ENCODE measurements at regions not wholly inside any gene's neighbourhood (a gene's known extent, or its start where the extent isn't known, plus 50 kb on each side); places are given as distances from the start of the nearest gene placed in this dataset.
"Not testable (repeated sequence)": the region's sequence is repeated elsewhere in the genome, so short reads cannot be mapped to it uniquely, and the experiment has no call there.

DNA sequence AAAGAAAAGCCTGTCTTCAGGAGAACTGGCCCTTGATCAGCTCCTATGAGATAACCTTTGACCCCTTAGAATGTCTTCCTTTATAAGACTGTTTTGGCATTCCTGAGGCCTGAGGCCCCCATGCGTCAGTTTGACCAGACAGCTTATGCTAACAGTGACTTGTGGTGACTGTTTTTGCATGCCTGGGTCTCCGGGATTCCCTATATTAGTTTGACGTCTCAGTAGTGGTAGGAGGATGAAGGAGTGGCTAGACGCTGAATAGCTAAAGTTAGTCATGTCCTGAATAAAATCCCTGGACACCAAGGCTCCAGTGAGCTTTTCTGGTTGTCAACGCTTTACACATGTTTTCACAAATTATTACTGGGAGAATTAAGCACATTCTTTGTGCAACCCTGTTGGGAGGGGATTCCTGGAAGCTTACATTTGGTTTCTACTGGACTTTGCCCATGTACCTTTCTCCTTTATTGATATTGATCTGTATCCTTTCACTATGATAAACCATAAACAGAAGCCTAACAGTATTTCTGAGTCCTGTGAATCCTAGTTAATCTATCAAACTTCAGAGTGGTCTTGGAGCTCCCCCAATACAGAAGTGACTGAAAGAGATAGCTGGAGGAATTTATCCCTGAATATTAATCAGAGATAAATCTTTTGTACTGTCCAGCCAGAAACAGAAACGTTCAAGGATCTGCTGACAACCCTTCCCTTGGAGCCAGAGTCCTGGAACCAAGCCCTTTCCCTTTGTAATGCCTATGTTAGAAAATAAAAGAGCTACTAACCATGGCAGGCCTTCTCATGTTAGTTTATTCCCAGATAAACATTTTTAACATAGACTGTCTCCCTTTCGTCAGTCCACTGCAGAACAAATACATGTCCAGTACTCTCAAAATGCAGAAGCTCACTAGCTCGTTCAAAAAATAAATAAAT is 479.2 kb downstream of the RPS29 start:
- Mint-ChIP-seq H3K4me3 (no peak overlapping the region), H3K36me3 (no peaks in the 10 kb centered on the region), H3K27ac (no peak overlapping the region), H3K4me1 (peaks cover 1 to 3% (median 2%) of the 10 kb centered on the region in 3 donors), H3K9me3 (peaks cover 0 to 4% (median 2%) of the 10 kb centered on the region in 3 donors), H3K27me3 (no peaks in the 10 kb centered on the region)

DNA sequence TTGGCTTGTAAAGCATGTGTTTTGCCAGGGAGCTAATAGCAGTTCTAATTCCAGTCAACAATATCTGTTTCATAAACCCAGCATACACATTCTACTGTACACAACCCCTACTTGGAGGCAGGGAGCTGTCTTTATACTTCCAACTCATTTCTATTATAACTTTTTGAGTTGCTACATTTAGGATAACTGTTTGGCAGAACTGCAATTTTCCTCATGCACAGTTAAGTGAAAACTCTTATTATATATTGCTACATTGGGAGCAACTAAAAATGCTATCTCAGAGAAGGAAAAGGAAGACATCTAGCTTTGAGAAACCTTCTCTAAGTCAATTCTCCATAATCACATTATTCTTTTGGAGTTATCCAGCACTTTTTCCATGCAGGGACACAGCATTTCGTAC is 480.2 kb downstream of the RPS29 start:
- H3K4me1 Mint-ChIP-seq = no peaks in the 10 kb centered on the region
- no peak overlapping the region for H3K27ac Mint-ChIP-seq
- H3K9me3 Mint-ChIP-seq = peaks cover 0 to 4% (median 2%) of the 10 kb centered on the region in 3 donors
- H3K4me3 Mint-ChIP-seq = no peak overlapping the region
- H3K36me3 Mint-ChIP-seq = no peaks in the 10 kb centered on the region
- H3K27me3 Mint-ChIP-seq = no peaks in the 10 kb centered on the region

DNA sequence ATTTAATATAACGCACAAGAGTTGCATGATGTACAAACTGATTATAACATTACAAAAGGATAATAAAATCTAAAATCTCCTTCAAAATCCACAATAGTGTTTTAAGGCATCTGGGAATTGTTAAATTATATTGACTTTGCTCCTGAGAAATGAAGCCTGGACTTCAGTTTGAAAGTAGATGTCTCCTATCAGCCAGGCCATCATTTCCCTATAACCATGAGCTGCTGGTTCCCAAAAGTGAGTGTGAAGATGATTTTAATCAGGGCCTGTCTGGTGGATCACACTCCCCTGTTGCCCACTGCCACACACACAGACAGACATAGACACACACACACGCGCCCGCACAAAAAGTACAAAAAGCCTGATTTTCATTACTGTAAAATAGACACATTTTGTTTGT is 480.7 kb downstream of the RPS29 start:
- peaks cover 0 to 4% (median 2%) of the 10 kb centered on the region in 3 donors for H3K9me3 Mint-ChIP-seq
- H3K4me1 Mint-ChIP-seq = no peaks in the 10 kb centered on the region
- H3K27me3 Mint-ChIP-seq = no peaks in the 10 kb centered on the region
- H3K4me3 Mint-ChIP-seq = no peak overlapping the region
- H3K27ac Mint-ChIP-seq = no peak overlapping the region
- no peaks in the 10 kb centered on the region for H3K36me3 Mint-ChIP-seq

DNA sequence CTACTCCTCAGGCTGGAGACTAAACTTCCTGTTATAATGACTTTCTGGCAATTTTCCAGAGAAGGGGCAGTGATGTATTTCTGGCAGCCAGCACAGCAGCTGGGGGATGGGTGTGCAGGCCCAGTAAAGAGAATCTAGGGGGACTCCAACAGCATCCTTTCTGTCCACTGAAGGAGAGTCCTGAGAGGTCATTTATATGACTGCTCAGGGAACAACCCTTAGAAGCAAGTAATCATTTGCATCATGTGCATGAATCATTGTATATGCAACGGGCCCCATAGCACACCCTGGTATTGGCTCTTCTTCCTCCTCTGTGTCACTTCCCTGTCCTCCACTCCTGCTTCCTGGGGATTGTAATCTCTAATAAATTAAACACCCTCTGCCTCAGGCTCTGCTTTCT is 493.8 kb downstream of the RPS29 start:
- H3K9me3 Mint-ChIP-seq = no peaks in the 10 kb centered on the region
- no peak overlapping the region for H3K27ac Mint-ChIP-seq
- peaks cover 2% of the 10 kb centered on the region for H3K27me3 Mint-ChIP-seq
- no peaks in the 10 kb centered on the region for H3K4me1 Mint-ChIP-seq
- peaks cover 1% of the 10 kb centered on the region for H3K36me3 Mint-ChIP-seq
- H3K4me3 Mint-ChIP-seq = no peak overlapping the region

DNA sequence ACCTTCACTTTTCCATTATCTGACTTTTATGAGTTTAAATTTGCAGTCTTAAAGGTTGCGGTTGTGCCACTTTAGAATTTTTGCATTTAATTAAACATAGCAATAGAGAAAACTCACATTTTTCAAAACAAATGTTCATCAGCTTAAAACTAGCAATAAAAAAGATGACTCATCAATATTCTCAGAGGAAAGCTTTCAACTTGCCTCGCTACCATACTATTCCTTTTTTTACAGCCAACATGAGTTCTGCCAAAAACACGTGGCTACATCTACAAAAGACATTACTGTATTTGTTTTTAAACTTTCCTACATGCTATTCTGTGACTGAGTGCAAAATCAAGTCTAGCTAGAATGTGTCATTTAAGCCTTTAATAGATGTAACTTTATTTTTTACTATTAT is 497.1 kb downstream of the RPS29 start:
- H3K36me3 Mint-ChIP-seq = peaks cover 1% of the 10 kb centered on the region
- H3K9me3 Mint-ChIP-seq = no peaks in the 10 kb centered on the region
- no peak overlapping the region for H3K4me3 Mint-ChIP-seq
- H3K27me3 Mint-ChIP-seq = peaks cover 2% of the 10 kb centered on the region
- no peaks in the 10 kb centered on the region for H3K4me1 Mint-ChIP-seq
- H3K27ac Mint-ChIP-seq = no peak overlapping the region

DNA sequence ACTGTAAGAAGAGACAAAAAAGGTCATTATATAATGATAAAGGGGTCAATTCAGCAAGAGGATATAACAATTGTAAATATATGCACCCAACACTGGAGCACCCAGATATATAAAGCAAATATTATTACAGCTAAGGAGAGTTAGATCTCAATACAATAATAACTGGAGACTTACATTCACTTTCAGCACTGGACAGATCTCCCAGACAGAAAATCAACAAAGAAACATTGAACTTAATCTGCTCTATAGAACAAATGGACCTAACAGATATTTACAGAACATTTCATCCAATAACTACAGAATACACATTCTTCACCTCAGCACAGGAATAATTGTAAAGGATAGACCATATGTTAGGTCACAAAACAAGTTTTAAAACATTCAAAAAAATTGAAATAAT is 512.9 kb downstream of the RPS29 start:
- not testable (repeated sequence) for H3K4me1 Mint-ChIP-seq, H3K27me3 Mint-ChIP-seq, H3K4me3 Mint-ChIP-seq, H3K9me3 Mint-ChIP-seq, H3K36me3 Mint-ChIP-seq, H3K27ac Mint-ChIP-seq

DNA sequence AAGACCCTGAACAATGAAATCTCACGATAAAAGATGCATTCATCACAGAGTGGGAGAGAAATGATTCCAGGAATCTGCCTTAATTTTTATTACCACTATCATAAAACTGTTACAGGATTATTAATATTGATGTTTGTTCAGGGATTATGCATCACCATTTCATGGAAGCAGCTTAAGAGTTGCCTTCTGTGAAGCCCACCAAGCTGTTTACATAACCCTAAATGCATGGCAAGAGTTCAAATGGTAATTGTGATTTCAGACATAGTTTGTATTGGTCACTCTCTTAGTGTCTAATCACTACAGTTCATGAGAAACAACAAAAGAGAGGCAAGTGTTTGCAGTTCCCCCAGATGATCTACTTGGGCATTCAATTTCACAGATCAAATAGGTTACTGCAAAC is 527.7 kb downstream of the RPS29 start:
- Mint-ChIP-seq H3K9me3 (peaks cover 0 to 5% (median 0%) of the 10 kb centered on the region in 3 donors), H3K4me1 (no peaks in the 10 kb centered on the region), H3K4me3 (no peak overlapping the region), H3K27ac (no peak overlapping the region), H3K36me3 (peaks cover 2% of the 10 kb centered on the region), H3K27me3 (peaks cover 1% of the 10 kb centered on the region)

DNA sequence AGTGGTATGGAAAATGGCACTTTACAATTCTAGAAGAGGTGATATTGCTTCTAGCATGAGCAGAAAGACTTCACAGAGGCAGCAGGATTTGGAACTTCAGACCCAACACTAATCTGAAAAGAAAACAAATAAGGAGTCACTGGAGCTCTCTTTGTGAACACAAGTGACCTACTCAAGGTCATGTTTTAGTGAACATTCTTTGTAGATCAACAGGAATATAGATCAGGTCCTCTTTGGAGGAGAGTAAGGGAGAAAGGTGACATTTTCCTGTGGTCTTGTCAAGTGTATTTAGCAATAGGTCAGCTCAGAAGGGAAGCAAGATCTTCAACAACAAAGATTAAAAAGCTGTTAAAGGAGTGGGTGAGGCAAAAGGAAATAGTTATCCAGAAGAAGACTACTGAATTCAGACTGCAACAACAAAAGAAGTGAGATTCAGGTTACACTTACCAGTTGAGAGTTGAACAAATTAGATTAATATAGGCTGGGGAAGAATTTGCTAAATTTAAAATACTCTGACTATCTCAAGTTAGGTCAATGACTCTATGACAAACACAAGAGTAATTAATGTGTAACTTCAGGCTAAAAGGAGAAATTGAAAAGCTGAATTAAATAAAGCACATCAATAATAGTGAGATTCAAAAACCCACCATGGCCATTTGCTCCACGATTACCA is 528.2 kb downstream of the RPS29 start:
- Mint-ChIP-seq H3K27ac (no peak overlapping the region), H3K27me3 (peaks cover 1% of the 10 kb centered on the region), H3K4me3 (no peak overlapping the region), H3K36me3 (peaks cover 2% of the 10 kb centered on the region), H3K4me1 (no peaks in the 10 kb centered on the region), H3K9me3 (peaks cover 0 to 5% (median 0%) of the 10 kb centered on the region in 3 donors)

DNA sequence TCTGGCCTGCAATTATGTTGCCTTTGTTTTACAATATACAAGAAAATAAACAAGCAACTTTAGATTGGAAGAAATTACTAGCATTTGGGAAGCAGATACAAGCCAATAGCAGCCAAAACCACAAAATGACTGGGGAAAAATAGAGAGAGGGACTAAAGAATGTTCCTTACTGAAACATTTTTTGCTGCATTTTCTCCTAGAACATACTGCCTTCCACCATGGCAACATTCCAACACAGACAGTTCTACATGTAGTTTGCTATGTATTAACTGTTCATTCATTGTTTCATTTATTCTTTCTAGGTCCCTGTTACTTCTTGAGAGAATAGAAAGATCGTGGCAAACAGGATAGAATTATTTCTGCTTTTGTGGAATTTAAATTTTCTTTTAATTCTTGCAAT is 530.2 kb downstream of the RPS29 start:
- no peaks in the 10 kb centered on the region for H3K4me1 Mint-ChIP-seq

DNA sequence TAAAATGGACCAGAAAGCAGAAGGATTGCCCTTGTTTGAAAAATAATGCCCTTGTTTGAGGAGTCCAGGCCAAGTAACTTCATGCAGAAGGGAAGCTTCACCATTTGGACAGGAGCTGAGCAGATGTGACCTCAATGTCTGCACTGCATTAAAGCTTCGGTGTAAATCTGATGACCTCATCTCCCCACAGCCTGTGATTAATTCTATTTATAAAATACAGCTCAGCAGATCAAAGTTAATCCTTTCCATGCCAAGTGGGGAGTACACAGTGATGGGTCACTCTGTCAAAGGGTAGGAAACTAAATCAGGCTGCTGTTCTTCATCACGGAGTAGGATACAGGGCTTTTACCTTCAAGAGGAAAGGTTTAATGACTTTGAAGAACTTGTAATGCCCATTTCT is 533.7 kb downstream of the RPS29 start:
- Mint-ChIP-seq H3K4me1 (peaks cover 0 to 4% (median 3%) of the 10 kb centered on the region in 3 donors), H3K4me3 (no peak overlapping the region), H3K27ac (no peak overlapping the region), H3K9me3 (peaks cover 0 to 2% (median 0%) of the 10 kb centered on the region in 3 donors), H3K36me3 (no peaks in the 10 kb centered on the region), H3K27me3 (peaks cover 2% of the 10 kb centered on the region)

More for the DNA sequence above, 530.2 kb downstream of the RPS29 start:
- H3K27ac Mint-ChIP-seq = no peak overlapping the region
- H3K4me3 Mint-ChIP-seq = no peak overlapping the region
- H3K36me3 Mint-ChIP-seq = no peaks in the 10 kb centered on the region
- no peaks in the 10 kb centered on the region for H3K27me3 Mint-ChIP-seq
- H3K9me3 Mint-ChIP-seq = peaks cover 0 to 2% (median 0%) of the 10 kb centered on the region in 3 donors

DNA sequence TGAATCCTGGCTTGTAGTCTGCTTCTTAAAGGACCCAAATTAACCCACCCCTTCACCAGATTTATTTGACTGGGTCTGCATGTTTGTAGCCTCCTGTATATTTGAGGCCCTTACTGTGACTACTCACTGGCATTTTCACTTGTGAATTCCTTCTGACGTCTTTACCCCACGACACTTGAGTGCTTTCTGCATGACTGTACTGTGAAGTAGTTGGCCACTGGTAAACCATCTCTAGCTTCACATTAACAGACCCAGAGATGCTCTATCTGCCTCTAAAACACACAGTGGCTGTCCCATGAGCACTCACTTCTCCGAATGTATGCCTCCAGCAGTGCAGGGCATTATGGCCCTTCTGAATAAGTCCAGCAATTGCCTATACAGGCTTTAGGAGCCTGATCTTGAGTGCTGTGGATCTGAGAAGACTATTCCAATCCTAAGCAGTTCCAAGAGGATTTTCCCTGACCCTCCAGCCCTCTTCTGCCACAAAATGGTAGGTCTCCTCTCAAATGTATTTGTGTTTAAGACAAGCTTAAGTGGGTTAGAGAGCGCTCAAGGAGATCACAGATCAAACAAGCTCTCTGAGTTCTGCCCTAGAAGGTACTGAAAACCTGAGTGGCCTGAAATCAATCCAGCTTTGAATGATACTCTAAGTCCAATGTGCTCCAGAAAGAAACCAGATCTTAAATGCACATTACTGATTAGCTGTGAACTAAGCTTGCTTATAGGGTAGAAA is 534.7 kb downstream of the RPS29 start:
- Mint-ChIP-seq H3K4me3 (no peak overlapping the region), H3K4me1 (peaks cover 0 to 4% (median 3%) of the 10 kb centered on the region in 3 donors)

DNA sequence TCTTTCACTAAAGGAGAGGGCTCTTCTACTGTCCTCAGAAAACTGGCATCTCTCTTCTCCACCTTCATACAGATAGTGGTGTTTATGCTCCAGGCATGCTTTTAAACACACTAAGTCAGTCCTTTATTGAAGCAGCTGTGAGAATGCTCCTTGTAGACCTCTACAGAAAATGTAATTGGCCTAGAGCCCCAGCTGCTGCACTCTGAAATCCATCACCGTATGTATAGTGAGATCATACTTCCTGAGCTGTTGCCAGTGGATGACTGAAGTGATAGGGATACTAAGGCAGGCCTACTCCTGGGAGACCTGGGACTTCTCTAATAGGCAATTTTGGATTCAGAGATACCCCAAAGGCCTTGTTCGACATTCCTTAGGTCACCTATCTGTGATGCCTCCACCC is 535.4 kb downstream of the RPS29 start:
- Mint-ChIP-seq H3K4me3 (peak overlapping the region in 1 of 4 donors; percentile 9), H3K27ac (no peak overlapping the region), H3K4me1 (peaks cover 0 to 4% (median 3%) of the 10 kb centered on the region in 3 donors), H3K9me3 (peaks cover 0 to 2% (median 0%) of the 10 kb centered on the region in 3 donors), H3K27me3 (peaks cover 6% of the 10 kb centered on the region), H3K36me3 (no peaks in the 10 kb centered on the region)

More for the DNA sequence above, 534.7 kb downstream of the RPS29 start:
- H3K27ac Mint-ChIP-seq = no peak overlapping the region
- peaks cover 0 to 2% (median 0%) of the 10 kb centered on the region in 3 donors for H3K9me3 Mint-ChIP-seq
- H3K27me3 Mint-ChIP-seq = peaks cover 6% of the 10 kb centered on the region
- no peaks in the 10 kb centered on the region for H3K36me3 Mint-ChIP-seq

DNA sequence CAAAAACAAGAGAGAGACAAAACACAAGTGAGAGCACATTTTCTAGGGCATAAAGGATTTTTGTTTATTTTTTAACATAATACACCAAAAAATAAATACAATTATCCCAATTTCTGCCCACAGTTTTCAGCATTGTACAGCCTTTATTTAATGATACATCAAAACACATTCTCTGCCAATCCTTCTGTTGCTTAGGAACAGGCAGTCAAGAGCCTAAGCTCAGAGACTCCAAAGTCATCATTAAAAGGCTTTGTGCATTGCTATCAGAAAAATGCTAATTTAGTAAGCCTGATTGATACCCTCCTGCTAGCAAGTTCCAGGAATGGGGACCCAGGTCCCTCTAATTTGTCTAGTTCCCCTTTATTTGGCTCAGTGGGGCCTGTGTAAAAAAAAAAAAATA is 536.5 kb downstream of the RPS29 start:
- Mint-ChIP-seq H3K4me1 (peaks cover 0 to 4% (median 3%) of the 10 kb centered on the region in 3 donors), H3K27me3 (peaks cover 6% of the 10 kb centered on the region), H3K9me3 (peaks cover 0 to 2% (median 0%) of the 10 kb centered on the region in 3 donors), H3K27ac (no peak overlapping the region), H3K36me3 (no peaks in the 10 kb centered on the region), H3K4me3 (no peak overlapping the region)

DNA sequence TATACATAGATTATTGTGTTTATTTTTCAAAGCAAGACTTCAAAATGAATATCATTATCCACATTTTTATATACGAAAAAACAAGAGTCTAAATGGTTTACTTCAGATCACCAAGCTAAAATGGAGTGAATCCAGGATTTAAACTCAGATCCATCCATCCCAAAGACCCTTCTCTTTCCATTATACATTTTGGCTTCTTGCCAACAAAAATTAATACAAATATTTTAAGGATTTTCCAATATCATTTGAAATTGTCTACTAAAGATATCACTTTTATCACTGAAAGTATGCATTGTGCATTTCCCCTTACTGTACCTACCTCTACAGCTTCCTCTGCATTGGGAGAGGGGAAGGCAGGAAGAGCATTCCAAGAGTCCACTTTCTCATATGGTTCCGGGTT is 541.2 kb downstream of the RPS29 start:
- peaks cover 0 to 2% (median 0%) of the 10 kb centered on the region in 3 donors for H3K9me3 Mint-ChIP-seq
- no peaks in the 10 kb centered on the region for H3K36me3 Mint-ChIP-seq
- H3K27me3 Mint-ChIP-seq = peaks cover 6% of the 10 kb centered on the region
- H3K27ac Mint-ChIP-seq = no peak overlapping the region
- H3K4me1 Mint-ChIP-seq = peaks cover 0 to under 1% (median 0%) of the 10 kb centered on the region in 3 donors
- no peak overlapping the region for H3K4me3 Mint-ChIP-seq

DNA sequence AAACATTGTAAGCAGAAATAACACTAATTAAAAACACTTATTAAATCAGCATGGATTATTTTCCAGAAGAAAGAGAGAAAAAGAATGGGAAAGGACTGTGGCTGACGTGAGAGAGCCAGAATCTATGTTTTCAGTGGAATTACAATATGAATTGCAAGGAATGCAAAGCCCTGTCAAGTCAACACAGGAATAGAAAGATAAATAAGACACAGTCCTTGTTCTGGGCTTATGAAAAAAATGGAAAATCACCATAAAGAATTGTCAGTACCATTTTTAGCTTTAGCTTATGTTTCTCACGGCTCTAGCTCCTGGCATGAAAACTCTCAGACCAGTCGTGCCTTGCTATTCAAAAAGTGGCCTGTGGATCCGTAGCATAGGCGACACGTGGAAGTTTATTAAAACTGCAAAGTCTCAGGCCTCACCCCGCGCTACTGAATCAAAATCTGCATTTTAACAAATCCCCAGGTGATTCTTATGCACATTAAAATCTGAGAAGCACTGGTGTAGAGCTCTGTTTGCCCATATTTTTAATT is 549.1 kb downstream of the RPS29 start:
- no peaks in the 10 kb centered on the region for H3K36me3 Mint-ChIP-seq
- peak overlapping the region in 1 of 3 donors; percentile 8 for H3K27ac Mint-ChIP-seq
- H3K27me3 Mint-ChIP-seq = no peaks in the 10 kb centered on the region
- H3K4me3 Mint-ChIP-seq = no peak overlapping the region
- peaks cover 0 to 9% (median 0%) of the 10 kb centered on the region in 3 donors for H3K4me1 Mint-ChIP-seq
- peaks cover 0 to 1% (median 0%) of the 10 kb centered on the region in 3 donors for H3K9me3 Mint-ChIP-seq

Measured in IgD-negative memory B cell (primary cell).